Astrocyte (in vitro differentiated cells and primary cell): ENCODE measurements at regions not wholly inside any gene's neighbourhood (a gene's known extent, or its start where the extent isn't known, plus 50 kb on each side); places are given as distances from the start of the nearest gene placed in this dataset.

Source experiments
- DNase-seq: peaks from one replicate; pipeline ENCODE4 v3.0.0-alpha.2; 2010; ENCODE audit warnings: low read depth
- FAIRE-seq: peaks from 2 replicates; lab custom pipeline; 2011; peaks lifted over from hg19 to GRCh38; lab: Jason Lieb, UNC
- H2AFZ ChIP-seq: 2 replicates; pipeline ENCODE4 v1.6.0; 2012; ENCODE audit warnings: low read depth, low read length, inconsistent platforms
- H3K27ac ChIP-seq: 2 replicates; pipeline ENCODE4 v1.5.1; 2011; ENCODE audit warnings: low read depth, low read length, inconsistent platforms
- H3K27me3 ChIP-seq: 2 replicates; pipeline ENCODE4 v1.6.0; 2011; ENCODE audit warnings: low read length, inconsistent platforms; ENCODE audit not compliant: insufficient read depth
- H3K36me3 ChIP-seq: 2 replicates; pipeline ENCODE4 v1.5.1; 2011; ENCODE audit warnings: low read length, inconsistent platforms; ENCODE audit not compliant: insufficient read depth
- H3K4me1 ChIP-seq: 2 replicates; pipeline ENCODE4 v1.5.1; 2011; ENCODE audit warnings: low read length, inconsistent platforms; ENCODE audit not compliant: insufficient read depth
- H3K4me2 ChIP-seq: 2 replicates; pipeline ENCODE4 v1.6.0; 2012; ENCODE audit warnings: low read length, inconsistent platforms
- H3K4me3 ChIP-seq: 2 replicates; pipeline ENCODE4 v1.5.1; 2011; ENCODE audit warnings: low read depth, mild to moderate bottlenecking, low read length, inconsistent platforms; ENCODE audit not compliant: insufficient read depth
- H3K79me2 ChIP-seq: 2 replicates; pipeline ENCODE4 v1.6.0; 2012; ENCODE audit warnings: mild to moderate bottlenecking, low read length, inconsistent platforms; ENCODE audit not compliant: insufficient read depth
- H3K9ac ChIP-seq: 2 replicates; pipeline ENCODE4 v1.6.0; 2012; ENCODE audit warnings: mild to moderate bottlenecking, low read length, inconsistent platforms
- H3K9me3 ChIP-seq: 2 replicates; pipeline ENCODE4 v1.5.1; 2012; ENCODE audit warnings: low read depth, mild to moderate bottlenecking, low read length, inconsistent platforms; ENCODE audit not compliant: insufficient read depth
- H4K20me1 ChIP-seq: 2 replicates; pipeline ENCODE4 v1.6.0; 2012; ENCODE audit warnings: low read length, inconsistent platforms; ENCODE audit not compliant: insufficient read depth
- H3K27ac Mint-ChIP-seq: one replicate; pipeline ENCODE4 v1.8.0; 2021; ENCODE audit warnings: mild to moderate bottlenecking, mixed read lengths; ENCODE audit not compliant: unreplicated experiment
- H3K27me3 Mint-ChIP-seq: one replicate; pipeline ENCODE4 v1.8.0; 2021; ENCODE audit warnings: low read depth, mixed read lengths; ENCODE audit not compliant: unreplicated experiment
- H3K36me3 Mint-ChIP-seq: one replicate; pipeline ENCODE4 v1.8.0; 2021; ENCODE audit warnings: low read depth, mixed read lengths; ENCODE audit not compliant: unreplicated experiment
- H3K4me1 Mint-ChIP-seq: one replicate; pipeline ENCODE4 v1.8.0; 2021; ENCODE audit warnings: low read depth, mixed read lengths; ENCODE audit not compliant: unreplicated experiment
- H3K4me3 Mint-ChIP-seq: one replicate; pipeline ENCODE4 v1.8.0; 2021; ENCODE audit warnings: mild to moderate bottlenecking, moderate library complexity, mixed read lengths; ENCODE audit not compliant: unreplicated experiment
- H3K9me3 Mint-ChIP-seq: one replicate; pipeline ENCODE4 v1.8.0; 2021; ENCODE audit warnings: mild to moderate bottlenecking, mixed read lengths; ENCODE audit not compliant: unreplicated experiment
- CTCF ChIP-seq: IDR thresholded peaks from 2 replicates; pipeline ENCODE4 v1.5.1; 2011; ENCODE audit warnings: low read depth, mild to moderate bottlenecking, inconsistent platforms, low read length, moderate library complexity; ENCODE audit not compliant: insufficient read depth
- EZH2 ChIP-seq: IDR thresholded peaks from 2 replicates; pipeline ENCODE4 v1.6.1; 2012; ENCODE audit warnings: mild to moderate bottlenecking, low read length, inconsistent platforms; ENCODE audit not compliant: insufficient read depth

DNA sequence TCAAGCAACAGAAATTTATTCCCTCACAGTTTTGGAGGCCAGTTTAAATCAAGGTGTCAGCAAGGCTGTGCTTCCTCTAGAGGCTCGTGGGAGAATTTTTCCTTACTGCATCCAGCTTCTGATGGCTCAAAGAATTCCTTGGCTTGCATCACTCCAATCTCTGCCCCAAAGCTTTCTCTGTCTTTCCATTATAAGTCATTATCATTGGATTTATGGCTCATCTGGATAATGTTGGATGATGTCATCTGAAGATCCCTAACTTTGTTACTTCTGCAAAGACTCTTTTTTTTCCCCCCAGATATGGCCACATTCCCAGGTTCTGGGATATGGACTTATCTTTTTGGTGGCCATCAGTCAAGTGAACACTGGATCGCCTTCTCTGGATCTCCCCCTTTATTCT lies 146.3 kb upstream of the B3GAT2 start:
- Histone ChIP-seq H3K36me3 (no peaks in the 10 kb centered on the region), H3K4me3 (no peak overlapping the region), H3K79me2 (no peaks in the 10 kb centered on the region), H3K27ac (no peak overlapping the region), H4K20me1 (no peaks in the 10 kb centered on the region), H3K9ac (no peak overlapping the region), H3K4me2 (no peak overlapping the region), H3K9me3 (no peaks in the 10 kb centered on the region), H2AFZ (no peak overlapping the region), H3K27me3 (no peaks in the 10 kb centered on the region), H3K4me1 (peaks cover 16% of the 10 kb centered on the region)
- peaks cover 14% of the 10 kb centered on the region for H3K9me3 Mint-ChIP-seq
- peaks cover 20% of the 10 kb centered on the region for H3K4me1 Mint-ChIP-seq
- H3K36me3 Mint-ChIP-seq: no peaks in the 10 kb centered on the region
- FAIRE-seq: no peak
- no peaks in the 10 kb centered on the region for H3K27me3 Mint-ChIP-seq
- H3K4me3 Mint-ChIP-seq: no peak overlapping the region
- TF ChIP-seq CTCF (no peak), EZH2 (no peak)
- no peak for DNase-seq
- H3K27ac Mint-ChIP-seq: no peak overlapping the region

DNA sequence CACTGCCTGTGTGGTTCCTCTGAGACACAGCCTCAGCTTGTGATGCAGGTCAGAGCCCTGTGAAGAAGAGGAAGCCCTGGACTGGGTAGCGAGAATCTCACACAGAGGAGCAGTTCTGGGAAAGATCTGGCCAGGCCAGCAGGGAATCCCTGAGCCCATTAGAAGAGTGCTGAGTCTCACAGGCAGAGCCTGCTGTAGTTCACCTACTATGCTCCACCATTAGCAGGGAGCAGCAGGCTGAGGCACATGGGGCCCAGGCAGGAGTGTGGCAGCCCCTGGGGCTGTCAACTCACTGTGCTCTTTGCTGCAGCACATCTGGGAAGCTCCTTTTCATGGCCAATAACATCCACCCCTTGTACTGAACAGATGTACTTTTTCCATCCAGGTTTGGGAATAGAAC lies 146.8 kb upstream of the B3GAT2 start:
- no peak overlapping the region for H3K4me2 ChIP-seq
- peaks cover 19% of the 10 kb centered on the region for H3K4me1 ChIP-seq

GRCh38 chr6:71106276-71106675 lies 149.4 kb upstream of the B3GAT2 start:
- no peak overlapping the region for H3K27ac ChIP-seq
- DNase-seq (no peak), FAIRE-seq (no peak)
- no peak overlapping the region for H3K27ac Mint-ChIP-seq
- H3K36me3 ChIP-seq: no peaks in the 10 kb centered on the region
- no peaks in the 10 kb centered on the region for H3K27me3 ChIP-seq
- H3K9me3 ChIP-seq: no peaks in the 10 kb centered on the region
- no peaks in the 10 kb centered on the region for H3K27me3 Mint-ChIP-seq
- no peaks in the 10 kb centered on the region for H3K9me3 Mint-ChIP-seq
- TF ChIP-seq CTCF (no peak), EZH2 (no peak)
- H3K4me3 Mint-ChIP-seq: no peak overlapping the region
- H2AFZ ChIP-seq: no peak overlapping the region
- no peaks in the 10 kb centered on the region for H3K79me2 ChIP-seq
- H3K4me3 ChIP-seq: no peak overlapping the region
- H3K4me2 ChIP-seq: no peak overlapping the region
- H3K4me1 ChIP-seq: peaks cover 22% of the 10 kb centered on the region
- peaks cover 28% of the 10 kb centered on the region for H3K4me1 Mint-ChIP-seq
- H3K36me3 Mint-ChIP-seq: no peaks in the 10 kb centered on the region
- H3K9ac ChIP-seq: no peak overlapping the region
- no peaks in the 10 kb centered on the region for H4K20me1 ChIP-seq

More for the DNA sequence above, 146.8 kb upstream of the B3GAT2 start:
- Histone ChIP-seq H3K36me3 (no peaks in the 10 kb centered on the region), H3K9me3 (no peaks in the 10 kb centered on the region), H3K9ac (no peak overlapping the region), H3K79me2 (no peaks in the 10 kb centered on the region), H3K4me3 (no peak overlapping the region), H2AFZ (no peak overlapping the region), H3K27ac (no peak overlapping the region), H4K20me1 (no peaks in the 10 kb centered on the region), H3K27me3 (no peaks in the 10 kb centered on the region)
- no peak for TF ChIP-seq CTCF
- peaks cover 14% of the 10 kb centered on the region for H3K9me3 Mint-ChIP-seq
- no peak overlapping the region for H3K4me3 Mint-ChIP-seq
- DNase-seq (no peak), FAIRE-seq (no peak)
- H3K27me3 Mint-ChIP-seq: no peaks in the 10 kb centered on the region
- H3K4me1 Mint-ChIP-seq: peaks cover 24% of the 10 kb centered on the region
- no peak overlapping the region for H3K27ac Mint-ChIP-seq
- no peaks in the 10 kb centered on the region for H3K36me3 Mint-ChIP-seq
